HEK293T (cell line): ENCODE measurements at regions not wholly inside any gene's neighbourhood (a gene's known extent, or its start where the extent isn't known, plus 50 kb on each side); places are given as distances from the start of the nearest gene placed in this dataset.

Source experiments
- ELF4 ChIP-seq: fragments of 450-650 bp; IDR thresholded peaks from 2 replicates; pipeline ENCODE4 v1.6.1; 2017; ENCODE audit warnings: antibody characterized with exemption
- FOXA1 ChIP-seq: fragments of 450-650 bp; IDR thresholded peaks from 2 replicates; pipeline ENCODE4 v1.6.1; 2016; ENCODE audit warnings: mild to moderate bottlenecking
- FOXM1 ChIP-seq: fragments of 450-650 bp; IDR thresholded peaks from 2 replicates; pipeline ENCODE4 v1.6.1; 2017; ENCODE audit warnings: mild to moderate bottlenecking, borderline replicate concordance
- HDGF ChIP-seq: fragments of 450-650 bp; IDR thresholded peaks from 2 replicates; pipeline ENCODE4 v1.6.1; 2017; ENCODE audit warnings: antibody characterized with exemption, borderline replicate concordance
- NFRKB ChIP-seq: fragments of 450-650 bp; IDR thresholded peaks from 2 replicates; pipeline ENCODE4 v1.6.1; 2016; ENCODE audit warnings: mild to moderate bottlenecking, moderate library complexity
- SP1 ChIP-seq: fragments of 450-650 bp; IDR thresholded peaks from 2 replicates; pipeline ENCODE4 v1.6.1; 2017
- SUZ12 ChIP-seq: fragments of 450-650 bp; IDR thresholded peaks from 2 replicates; pipeline ENCODE4 v1.6.1; 2016; ENCODE audit warnings: mild to moderate bottlenecking
- ZNF384 ChIP-seq: fragments of 450-650 bp; IDR thresholded peaks from 2 replicates; pipeline ENCODE4 v1.6.1; 2016
- TF ChIP-seq, protein P1 (sequence below): fragments of 450-650 bp; IDR thresholded peaks from 2 replicates; pipeline ENCODE4 v1.6.1; 2016

DNA sequence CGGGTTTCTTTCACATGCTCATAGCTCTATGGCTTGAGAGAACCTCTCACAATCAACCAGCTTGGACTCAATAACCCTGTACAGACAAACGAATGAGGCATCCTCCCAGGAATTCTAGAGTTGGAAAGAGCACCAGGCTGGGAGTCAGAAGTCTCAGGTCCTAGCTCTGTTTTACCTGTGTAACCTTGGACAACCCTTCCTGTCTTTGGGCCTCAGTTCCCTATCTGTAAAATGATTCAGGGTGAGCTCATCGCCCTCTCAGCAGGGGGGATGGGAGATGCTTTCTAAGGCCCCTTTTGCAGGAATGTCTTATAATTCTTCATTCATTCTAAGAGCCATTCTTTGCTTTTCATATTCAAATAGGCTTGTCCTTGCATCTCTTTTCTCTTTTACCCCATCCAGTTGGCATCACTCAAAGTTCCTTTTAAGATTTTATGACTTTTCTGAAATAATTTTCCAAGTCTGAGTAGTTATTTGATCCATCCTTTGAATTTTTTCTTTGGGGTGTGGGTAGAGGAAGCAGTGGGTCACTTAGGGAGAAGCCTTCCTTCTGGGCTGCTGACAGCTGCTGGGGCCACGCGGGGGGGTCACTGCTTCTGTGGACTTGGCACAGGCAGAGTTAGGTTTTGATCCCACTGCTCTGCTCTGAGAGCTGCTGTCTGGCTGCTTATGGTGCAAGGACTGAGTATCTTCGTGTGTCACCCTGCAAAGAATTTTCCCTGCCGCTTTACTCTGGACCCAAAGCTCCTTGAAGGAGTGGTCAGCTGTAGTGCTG lies 102.7 kb downstream of the UTP18 start:
- TF ChIP-seq HDGF: no peak
- no peak for TF ChIP-seq ZNF384
- no peak for TF ChIP-seq SP1
- TF ChIP-seq NFRKB: no peak
- no peak for TF ChIP-seq ELF4
- TF ChIP-seq FOXM1: no peak
- no peak for TF ChIP-seq FOXA1
- no peak for TF ChIP-seq SUZ12
- TF ChIP-seq, protein P1, sequence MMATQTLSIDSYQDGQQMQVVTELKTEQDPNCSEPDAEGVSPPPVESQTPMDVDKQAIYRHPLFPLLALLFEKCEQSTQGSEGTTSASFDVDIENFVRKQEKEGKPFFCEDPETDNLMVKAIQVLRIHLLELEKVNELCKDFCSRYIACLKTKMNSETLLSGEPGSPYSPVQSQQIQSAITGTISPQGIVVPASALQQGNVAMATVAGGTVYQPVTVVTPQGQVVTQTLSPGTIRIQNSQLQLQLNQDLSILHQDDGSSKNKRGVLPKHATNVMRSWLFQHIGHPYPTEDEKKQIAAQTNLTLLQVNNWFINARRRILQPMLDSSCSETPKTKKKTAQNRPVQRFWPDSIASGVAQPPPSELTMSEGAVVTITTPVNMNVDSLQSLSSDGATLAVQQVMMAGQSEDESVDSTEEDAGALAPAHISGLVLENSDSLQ: no peak
